ENCODE measurements at regions not wholly inside any gene's neighbourhood (a gene's known extent, or its start where the extent isn't known, plus 50 kb on each side); places are given as distances from the start of the nearest gene placed in this dataset.
"Not testable (repeated sequence)": the region's sequence is repeated elsewhere in the genome, so short reads cannot be mapped to it uniquely, and the experiment has no call there.

DNA sequence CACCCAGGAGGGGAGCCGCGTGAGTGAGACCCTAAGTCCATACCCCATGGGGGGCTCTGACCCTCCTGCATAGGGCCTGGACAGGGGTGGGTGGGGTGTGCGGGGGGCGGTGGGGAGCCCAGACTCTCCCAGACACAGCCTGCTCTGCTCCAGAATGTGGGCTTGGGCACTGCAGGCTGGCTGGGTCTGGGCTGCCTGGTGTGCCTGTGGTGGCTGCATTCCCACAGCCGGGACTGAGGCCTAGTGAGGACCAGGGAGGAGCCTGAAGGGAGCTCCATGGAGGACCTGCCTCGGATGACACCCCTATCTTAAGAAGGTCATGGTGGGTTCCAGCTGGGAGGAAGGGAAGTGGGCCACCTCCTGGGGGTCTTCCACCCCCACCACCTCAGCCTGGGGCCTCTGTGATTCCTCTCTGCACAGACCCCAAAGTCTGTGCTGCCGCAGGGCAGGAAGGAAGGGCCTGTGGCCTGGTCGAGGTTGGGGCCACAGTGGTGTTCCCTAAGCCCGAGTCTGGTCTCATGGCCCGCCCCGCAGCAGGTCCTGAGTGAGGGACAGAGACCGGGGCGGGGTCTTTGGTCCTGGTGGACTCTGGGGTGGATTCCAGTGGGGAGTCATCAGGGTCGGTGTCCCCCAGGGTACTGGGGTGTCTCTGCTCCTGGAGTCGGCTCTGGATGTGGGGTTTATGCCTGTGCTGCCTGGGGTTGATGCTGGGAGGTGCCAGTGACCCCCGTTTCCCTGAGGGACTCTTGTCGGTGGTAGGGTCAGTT, 392.3 kb downstream of the TMEM121 start:
- Mint-ChIP-seq H3K9me3 (no peaks in the 10 kb centered on the region), H3K27ac (no peak overlapping the region)
- no peak overlapping the region for H3K4me3 ChIP-seq (ENCODE audit: low read length)

DNA sequence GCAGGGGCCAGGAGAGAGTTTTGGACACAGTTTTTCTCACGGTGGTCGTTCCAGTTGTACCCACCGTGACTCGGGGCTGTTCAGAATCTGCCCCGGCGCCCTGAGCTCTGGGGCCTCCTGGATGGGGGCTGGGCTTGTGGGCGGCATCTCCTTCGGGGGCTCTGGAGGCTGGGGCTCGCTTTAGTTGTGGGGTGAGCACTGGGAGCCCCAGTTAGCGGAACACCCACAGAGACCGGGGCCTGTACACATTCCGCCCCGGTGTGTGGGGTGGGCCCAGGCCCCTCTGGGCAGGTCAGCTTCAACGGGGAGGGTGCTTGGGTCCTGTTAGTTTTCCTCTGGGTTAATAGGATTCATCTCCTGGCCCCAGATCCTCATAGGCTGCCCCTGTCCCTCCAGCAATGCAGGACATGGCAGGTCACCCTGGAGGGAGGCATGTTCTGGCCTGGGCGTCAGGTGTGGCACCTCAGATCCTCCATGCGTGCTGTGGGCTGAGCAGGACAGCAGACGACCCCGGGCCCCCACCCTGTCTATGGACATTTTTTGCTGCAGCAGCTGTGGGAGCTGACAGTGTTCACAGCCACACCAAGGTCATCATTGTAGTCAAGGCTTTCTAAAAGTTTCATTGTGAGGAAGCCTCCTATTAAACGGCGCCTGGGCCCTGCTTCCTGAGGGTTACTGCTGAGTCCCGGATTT, 393.2 kb downstream of the TMEM121 start:
- Histone ChIP-seq H3K36me3 (ENCODE audit: control insufficient read depth, insufficient read depth, low read length) (no peaks in the 10 kb centered on the region), H3K4me3 (ENCODE audit: low read length) (no peak overlapping the region), H3K9me3 (ENCODE audit: control insufficient read depth, insufficient read depth, low read length) (peaks cover 4% of the 10 kb centered on the region), H3K27me3 (ENCODE audit: control insufficient read depth, insufficient read depth, low read length) (no peaks in the 10 kb centered on the region), H3K27ac (ENCODE audit: low read length) (no peak overlapping the region), H3K4me1 (ENCODE audit: control insufficient read depth, insufficient read depth, low read length) (peaks cover 5% of the 10 kb centered on the region)
- no peak for TF ChIP-seq CTCF (IDR thresholded peaks at IDR 0.05)
- DNase-seq = no peak
- 69% methylated on average over 20 of the region's 21 CpGs for WGBS (ENCODE audit: insufficient coverage)
- Mint-ChIP-seq H3K27ac (no peak overlapping the region), H3K4me3 (no peak overlapping the region), H3K9me3 (no peaks in the 10 kb centered on the region), H3K4me1 (no peaks in the 10 kb centered on the region), H3K36me3 (no peaks in the 10 kb centered on the region), H3K27me3 (ENCODE audit: low read depth in 2 of 2) (peaks cover 6 to 12% of the 10 kb centered on the region in 2 donors)
- no peak for ATAC-seq
- intact Hi-C loops (cut with micrococcal nuclease) = no loop called here

More for the DNA sequence above, 392.3 kb downstream of the TMEM121 start:
- no peak for DNase-seq
- 57% methylated on average over 15 of the region's 17 CpGs for WGBS (ENCODE audit: insufficient coverage)
- intact Hi-C loops (cut with micrococcal nuclease) = no loop called here
- no peaks in the 10 kb centered on the region for H3K27me3 ChIP-seq (ENCODE audit: control insufficient read depth, insufficient read depth, low read length)
- no peaks in the 10 kb centered on the region for H3K4me1 Mint-ChIP-seq
- H3K27ac ChIP-seq (ENCODE audit: low read length) = no peak overlapping the region
- TF ChIP-seq CTCF (IDR thresholded peaks at IDR 0.05) = no peak
- peaks cover 4% of the 10 kb centered on the region for H3K9me3 ChIP-seq (ENCODE audit: control insufficient read depth, insufficient read depth, low read length)
- no peaks in the 10 kb centered on the region for H3K36me3 ChIP-seq (ENCODE audit: control insufficient read depth, insufficient read depth, low read length)
- peaks cover 5% of the 10 kb centered on the region for H3K4me1 ChIP-seq (ENCODE audit: control insufficient read depth, insufficient read depth, low read length)
- peaks cover 0 to 12% of the 10 kb centered on the region in 2 donors for H3K27me3 Mint-ChIP-seq (ENCODE audit: low read depth in 2 of 2)
- no peaks in the 10 kb centered on the region for H3K36me3 Mint-ChIP-seq
- ATAC-seq = no peak
- H3K4me3 Mint-ChIP-seq = no peak overlapping the region

DNA sequence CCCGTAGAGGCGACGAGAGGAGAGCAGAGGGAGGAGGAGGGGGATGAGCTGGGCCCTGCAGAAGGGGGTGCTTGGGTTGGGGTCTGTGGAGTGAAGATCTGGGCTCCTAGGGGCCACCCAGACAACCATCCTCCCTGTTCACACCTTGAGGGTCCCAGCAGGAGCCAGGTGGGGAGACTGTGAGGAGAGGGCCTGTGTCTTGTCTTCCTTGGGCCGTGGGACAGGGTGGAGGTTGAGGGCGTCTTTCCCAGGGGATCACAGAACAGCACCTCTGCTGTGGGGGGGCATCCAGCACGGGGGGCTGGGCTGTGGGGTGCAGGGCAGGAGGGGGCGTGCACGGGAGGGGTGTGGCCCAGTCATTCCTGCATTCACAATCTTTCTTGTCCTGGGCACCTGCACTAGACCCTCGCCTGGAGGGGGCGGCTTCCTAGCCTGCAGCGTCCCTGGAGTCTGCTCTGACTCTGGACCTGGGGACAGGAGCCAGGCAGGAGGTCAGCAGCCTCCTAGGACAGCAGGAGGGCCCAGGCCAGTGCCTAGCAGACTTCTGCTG, 393.8 kb downstream of the TMEM121 start:
- H3K9me3 ChIP-seq (ENCODE audit: control insufficient read depth, insufficient read depth, low read length); H3K36me3 Mint-ChIP-seq; H3K4me1 Mint-ChIP-seq; H3K27ac ChIP-seq (ENCODE audit: low read length); H3K4me3 Mint-ChIP-seq; H3K4me1 ChIP-seq (ENCODE audit: control insufficient read depth, insufficient read depth, low read length); H3K36me3 ChIP-seq (ENCODE audit: control insufficient read depth, insufficient read depth, low read length); intact Hi-C loops (cut with micrococcal nuclease); H3K4me3 ChIP-seq (ENCODE audit: low read length); H3K9me3 Mint-ChIP-seq; H3K27ac Mint-ChIP-seq; ATAC-seq; H3K27me3 ChIP-seq (ENCODE audit: control insufficient read depth, insufficient read depth, low read length); DNase-seq: not testable (repeated sequence)
- 63% methylated on average over 11 of the region's 11 CpGs for WGBS (ENCODE audit: insufficient coverage)
- H3K27me3 Mint-ChIP-seq (ENCODE audit: low read depth in 2 of 2) = peaks cover 11 to 15% of the 10 kb centered on the region in 2 donors

- H3K9me3 ChIP-seq (ENCODE audit: control insufficient read depth, insufficient read depth, low read length); H3K4me3 Mint-ChIP-seq; DNase-seq; H3K27ac Mint-ChIP-seq; H3K36me3 Mint-ChIP-seq; H3K27ac ChIP-seq (ENCODE audit: low read length); H3K36me3 ChIP-seq (ENCODE audit: control insufficient read depth, insufficient read depth, low read length); H3K4me1 Mint-ChIP-seq; H3K4me3 ChIP-seq (ENCODE audit: low read length); H3K4me1 ChIP-seq (ENCODE audit: control insufficient read depth, insufficient read depth, low read length); ATAC-seq; intact Hi-C loops (cut with micrococcal nuclease); H3K27me3 ChIP-seq (ENCODE audit: control insufficient read depth, insufficient read depth, low read length); H3K9me3 Mint-ChIP-seq: not testable (repeated sequence)
- H3K27me3 Mint-ChIP-seq (ENCODE audit: low read depth in 2 of 2) = peaks cover 11 to 15% of the 10 kb centered on the region in 2 donors
- WGBS (ENCODE audit: insufficient coverage) = 91% methylated on average over 24 of the region's 24 CpGs
These were observed 394.7 kb downstream of the TMEM121 start for GRCh38 chr14:105920803-105921755.

DNA sequence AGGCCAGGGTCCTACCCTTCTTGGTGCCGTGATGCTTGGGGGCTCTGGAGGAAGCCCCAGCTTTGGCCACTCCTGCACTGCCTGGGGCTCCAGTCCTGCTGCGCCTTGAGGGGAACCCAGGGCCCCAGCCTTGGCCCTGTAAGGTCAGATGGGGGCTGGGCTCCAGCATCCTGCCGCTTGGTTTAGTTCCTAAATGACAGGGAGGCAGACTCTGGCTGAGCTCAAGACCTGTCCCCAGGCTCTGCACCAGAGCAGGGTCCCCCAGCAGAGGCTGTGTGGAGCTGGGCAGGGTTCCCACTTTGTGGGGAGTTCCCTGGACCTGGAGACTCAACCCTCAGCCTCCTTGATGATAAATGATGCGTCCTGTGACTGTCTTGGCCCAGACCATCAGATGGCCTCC, 395.4 kb downstream of the TMEM121 start:
- H3K4me1 Mint-ChIP-seq; H3K27ac ChIP-seq (ENCODE audit: low read length); H3K27ac Mint-ChIP-seq; H3K9me3 Mint-ChIP-seq; H3K36me3 Mint-ChIP-seq; H3K27me3 ChIP-seq (ENCODE audit: control insufficient read depth, insufficient read depth, low read length); H3K4me3 Mint-ChIP-seq; DNase-seq; H3K9me3 ChIP-seq (ENCODE audit: control insufficient read depth, insufficient read depth, low read length); intact Hi-C loops (cut with micrococcal nuclease); H3K4me1 ChIP-seq (ENCODE audit: control insufficient read depth, insufficient read depth, low read length); ATAC-seq; H3K36me3 ChIP-seq (ENCODE audit: control insufficient read depth, insufficient read depth, low read length); H3K4me3 ChIP-seq (ENCODE audit: low read length): not testable (repeated sequence)
- peaks cover 11 to 15% of the 10 kb centered on the region in 2 donors for H3K27me3 Mint-ChIP-seq (ENCODE audit: low read depth in 2 of 2)
- WGBS (ENCODE audit: insufficient coverage) = 72% methylated on average over 4 of the region's 4 CpGs

Measured in natural killer cell (primary cell).